ENCODE measurements at regions not wholly inside any gene's neighbourhood (a gene's known extent, or its start where the extent isn't known, plus 50 kb on each side); places are given as distances from the start of the nearest gene placed in this dataset.

- peak overlapping the region; percentile 7; the same call in 1 of the 2 replicates for H3K27ac ChIP-seq
Observed at GRCh38 chr15:63434576-63435186, 53.0 kb upstream of the CA12 start.

GRCh38 chr15:63435204-63435820 is 53.7 kb upstream of the CA12 start:
- no peak for TF ChIP-seq CTCF (conservative IDR thresholded peaks at IDR 0.05)
- peak overlapping the region; percentile 7; the same call in 1 of the 2 replicates for H3K27ac ChIP-seq

More at GRCh38 chr15:63434576-63435186, 53.0 kb upstream of the CA12 start:
- no peak for TF ChIP-seq CTCF (conservative IDR thresholded peaks at IDR 0.05)

GRCh38 chr15:63436341-63436740 is 54.7 kb upstream of the CA12 start:
- no peak for TF ChIP-seq CTCF (conservative IDR thresholded peaks at IDR 0.05)
- H3K27ac ChIP-seq = peak overlapping the region; percentile 78

GRCh38 chr15:63436872-63437375 is 55.3 kb upstream of the CA12 start:
- H3K27ac ChIP-seq = peak overlapping the region; percentile 78
- 0 out of 2 replicates have a peak, but pooled peaks have one; percentile 8 for TF ChIP-seq CTCF (conservative IDR thresholded peaks at IDR 0.05)

- H3K27ac ChIP-seq = peak overlapping the region; percentile 83
- no peak for TF ChIP-seq CTCF (conservative IDR thresholded peaks at IDR 0.05)
Observed at GRCh38 chr15:63439536-63440264, 58.1 kb upstream of the CA12 start.

- no peak for TF ChIP-seq CTCF (conservative IDR thresholded peaks at IDR 0.05)
- peak overlapping the region; percentile 83 for H3K27ac ChIP-seq
Observed at GRCh38 chr15:63440265-63440648, 58.6 kb upstream of the CA12 start.

GRCh38 chr15:63440756-63441155 is 59.1 kb upstream of the CA12 start:
- H3K27ac ChIP-seq = peak overlapping the region; percentile 83
- no peak; the same call in 1 of the 2 replicates for TF ChIP-seq CTCF (conservative IDR thresholded peaks at IDR 0.05)

All from VCaP (cell line).